H9 (cell line): ENCODE measurements at regions not wholly inside any gene's neighbourhood (a gene's known extent, or its start where the extent isn't known, plus 50 kb on each side); places are given as distances from the start of the nearest gene placed in this dataset.

Source experiments
- DNase-seq: peaks from one replicate; pipeline ENCODE4 v3.0.0-alpha.2; 2017
- H2AFZ ChIP-seq: one replicate; pipeline ENCODE4 v1.6.1; 2013; ENCODE audit warnings: mild to moderate bottlenecking, low read length, control low read depth, moderate library complexity
- H2AK5ac ChIP-seq: 2 replicates; pipeline ENCODE4 v1.6.1; 2013; ENCODE audit warnings: low read length, control low read depth, mixed read lengths; ENCODE audit not compliant: insufficient read length
- H2BK120ac ChIP-seq: one replicate; pipeline ENCODE4 v1.6.1; 2013; ENCODE audit warnings: low read depth, mild to moderate bottlenecking, low read length, control low read depth, inconsistent platforms; ENCODE audit not compliant: poor library complexity, severe bottlenecking
- H2BK12ac ChIP-seq: 2 replicates; pipeline ENCODE4 v1.6.1; 2013; ENCODE audit warnings: low read length, control low read depth, mixed read lengths, low read depth; ENCODE audit not compliant: insufficient read length
- H2BK15ac ChIP-seq: 2 replicates; pipeline ENCODE4 v1.6.1; 2013; ENCODE audit warnings: low read depth, low read length, control low read depth
- H2BK20ac ChIP-seq: one replicate; pipeline ENCODE4 v1.6.1; 2013; ENCODE audit warnings: low read depth, mild to moderate bottlenecking, low read length, control low read depth, inconsistent platforms; ENCODE audit not compliant: poor library complexity, severe bottlenecking
- H2BK5ac ChIP-seq: 2 replicates; pipeline ENCODE4 v1.6.1; 2013; ENCODE audit warnings: low read length, control low read depth, mixed read lengths; ENCODE audit not compliant: insufficient read length
- H3K14ac ChIP-seq: 2 replicates; pipeline ENCODE4 v1.6.1; 2013; ENCODE audit warnings: low read length, control low read depth; ENCODE audit not compliant: insufficient read depth
- H3K18ac ChIP-seq: 2 replicates; pipeline ENCODE4 v1.6.1; 2013; ENCODE audit warnings: low read depth, mild to moderate bottlenecking, mixed read lengths, low read length, control low read depth; ENCODE audit not compliant: insufficient read length
- H3K23ac ChIP-seq: 2 replicates; pipeline ENCODE4 v1.6.1; 2013; ENCODE audit warnings: low read length, control low read depth, mixed read lengths, low read depth; ENCODE audit not compliant: insufficient read length
- H3K23me2 ChIP-seq: 2 replicates; pipeline ENCODE4 v1.6.1; 2013; ENCODE audit warnings: low read depth, mild to moderate bottlenecking, mixed read lengths, low read length, control low read depth; ENCODE audit not compliant: insufficient read length, poor library complexity, severe bottlenecking
- H3K27ac ChIP-seq: 2 replicates; pipeline ENCODE4 v1.5.1; 2013; ENCODE audit warnings: low read length, control low read depth, mixed read lengths, low read depth; ENCODE audit not compliant: insufficient read length
- H3K27me3 ChIP-seq: 2 replicates; pipeline ENCODE4 v1.6.1; 2013; ENCODE audit warnings: low read length, control low read depth, inconsistent platforms; ENCODE audit not compliant: insufficient read depth
- H3K4ac ChIP-seq: 2 replicates; pipeline ENCODE4 v1.6.1; 2013; ENCODE audit warnings: low read depth, mild to moderate bottlenecking, control low read depth, inconsistent platforms, low read length, moderate library complexity
- H3K4me1 ChIP-seq: 2 replicates; pipeline ENCODE4 v1.6.1; 2013; ENCODE audit warnings: low read length, control low read depth, inconsistent platforms; ENCODE audit not compliant: insufficient read depth
- H3K4me2 ChIP-seq: 2 replicates; pipeline ENCODE4 v1.6.1; 2013; ENCODE audit warnings: low read length, control low read depth, mixed read lengths; ENCODE audit not compliant: insufficient read length, insufficient read depth
- H3K56ac ChIP-seq: 2 replicates; pipeline ENCODE4 v1.6.1; 2013; ENCODE audit warnings: low read depth, mild to moderate bottlenecking, mixed read lengths, low read length, control low read depth; ENCODE audit not compliant: insufficient read length
- H3K79me1 ChIP-seq: 2 replicates; pipeline ENCODE4 v1.6.1; 2013; ENCODE audit warnings: low read depth, mild to moderate bottlenecking, moderate library complexity, low read length, control low read depth, inconsistent platforms; ENCODE audit not compliant: insufficient read depth, poor library complexity, severe bottlenecking
- H3K79me2 ChIP-seq: 2 replicates; pipeline ENCODE4 v1.6.1; 2013; ENCODE audit warnings: low read length, control low read depth, inconsistent platforms; ENCODE audit not compliant: insufficient read depth
- H3K9ac ChIP-seq: 2 replicates; pipeline ENCODE4 v1.6.1; 2013; ENCODE audit warnings: low read length, control low read depth, mixed read lengths; ENCODE audit not compliant: insufficient read length; ENCODE audit errors: extremely low read depth
- H3K9me3 ChIP-seq: one replicate; pipeline ENCODE4 v1.6.1; 2013; ENCODE audit warnings: low read depth, low read length, inconsistent platforms; ENCODE audit not compliant: control insufficient read depth
- H3T11ph ChIP-seq: one replicate; pipeline ENCODE4 v1.6.1; 2013; ENCODE audit warnings: mild to moderate bottlenecking, low read length, control low read depth, inconsistent platforms
- H4K20me1 ChIP-seq: one replicate; pipeline ENCODE4 v1.6.1; 2013; ENCODE audit not compliant: control insufficient read depth, insufficient read length, insufficient read depth
- H4K5ac ChIP-seq: 2 replicates; pipeline ENCODE4 v1.6.1; 2013; ENCODE audit warnings: low read depth, mild to moderate bottlenecking, mixed read lengths, low read length, control low read depth; ENCODE audit not compliant: insufficient read length
- H4K8ac ChIP-seq: replicated peaks from 2 replicates; pipeline ENCODE4 v1.6.1; 2013; ENCODE audit warnings: low read length, control low read depth, mixed read lengths, low read depth; ENCODE audit not compliant: insufficient read length
- H4K91ac ChIP-seq: 2 replicates; pipeline ENCODE4 v1.6.1; 2013; ENCODE audit warnings: low read depth, mild to moderate bottlenecking, moderate library complexity, mixed read lengths, low read length, control low read depth; ENCODE audit not compliant: insufficient read length
- H3K27ac Mint-ChIP-seq, 3 experiments: 2 replicates in 2 of 3; 3 replicates in 1 of 3; pipeline ENCODE4 v1.8.0; 2020 to 2021; ENCODE audit warnings: mixed read lengths in 3 of 3, mild to moderate bottlenecking in 1 of 3, moderate library complexity in 1 of 3
- H3K27me3 Mint-ChIP-seq: 2 replicates; pipeline ENCODE4 v1.8.0; 2021; ENCODE audit warnings: low read depth, mild to moderate bottlenecking, moderate library complexity, mixed read lengths
- H3K36me3 Mint-ChIP-seq, 3 experiments: 2 replicates in 2 of 3; 3 replicates in 1 of 3; pipeline ENCODE4 v1.8.0; 2020 to 2021; ENCODE audit warnings: low read depth in 3 of 3, mixed read lengths in 3 of 3; ENCODE audit not compliant: insufficient read depth in 1 of 3
- H3K4me1 Mint-ChIP-seq, 2 experiments: 2 replicates each; pipeline ENCODE4 v1.8.0; 2020; ENCODE audit warnings: mixed read lengths in 2 of 2
- H3K4me3 Mint-ChIP-seq, 2 experiments: 2 replicates in 1 of 2; 3 replicates in 1 of 2; pipeline ENCODE4 v1.8.0; 2020 to 2021; ENCODE audit warnings: mild to moderate bottlenecking in 2 of 2, mixed read lengths in 2 of 2, moderate library complexity in 1 of 2
- H3K9me3 Mint-ChIP-seq, 2 experiments: 2 replicates in 1 of 2; 3 replicates in 1 of 2; pipeline ENCODE4 v1.8.0; 2020; ENCODE audit warnings: mild to moderate bottlenecking in 2 of 2, mixed read lengths in 2 of 2, moderate library complexity in 1 of 2
- WGBS: extraction: QIAGEN DNeasy Blood & Tissue Kit; methylation state at CpG from one replicate; pipeline ENCODE4 v1.1.7; 2013; ENCODE audit warnings: missing lambda C conversion rate, low lambda C conversion rate, mixed read lengths; ENCODE audit not compliant: insufficient read length; ENCODE audit errors: extremely low coverage; 5-methylcytosine and 5-hydroxymethylcytosine counted together
- TF ChIP-seq, protein P1 (sequence below): fragments of 200-600 bp; sonication (generic); conservative IDR thresholded peaks from 3 replicates; pipeline ENCODE4 v1.8.0; 2021; ENCODE audit warnings: antibody characterized with exemption, mild to moderate bottlenecking

DNA sequence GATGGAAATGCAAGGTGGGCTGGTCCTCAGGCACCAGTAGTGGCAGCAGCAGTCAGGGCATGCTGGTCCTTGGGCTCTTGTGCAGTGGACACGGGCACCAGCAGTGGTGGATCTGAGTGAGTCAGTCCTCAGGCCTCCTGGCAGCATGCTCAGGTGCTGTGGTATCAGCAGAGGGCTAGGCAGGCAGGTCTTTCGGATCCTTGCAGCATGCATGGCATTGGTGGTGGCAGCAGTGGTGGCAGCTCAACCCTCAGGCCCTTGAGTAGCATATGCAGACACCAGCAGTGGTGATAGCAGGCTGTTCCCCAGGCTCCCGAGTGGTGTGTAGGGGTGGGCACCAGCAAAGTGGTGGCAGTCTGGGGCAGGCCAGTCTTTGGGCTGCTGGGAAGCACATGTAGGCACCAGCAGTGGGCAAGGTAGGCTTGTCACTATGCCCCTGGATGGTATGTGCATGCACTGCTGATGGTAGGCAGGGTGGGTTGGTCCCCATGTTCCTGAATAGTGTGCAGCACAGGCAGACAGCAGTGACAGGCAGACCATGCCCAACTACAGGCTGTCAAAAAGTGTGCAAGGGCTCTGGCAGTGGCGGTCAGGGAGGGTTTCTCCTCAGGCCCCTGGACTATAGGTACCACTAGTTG lies 606.0 kb downstream of the ADCYAP1 start:
- no CpG with 5 or more reads among the region's 4 CpGs for WGBS
- H3K9ac ChIP-seq = no peak overlapping the region
- no peak overlapping the region for H3K56ac ChIP-seq
- no peak overlapping the region for H4K91ac ChIP-seq
- no peak overlapping the region for H3K27ac ChIP-seq
- DNase-seq = no peak
- H3K23ac ChIP-seq = no peak overlapping the region
- H3K18ac ChIP-seq = no peak overlapping the region
- TF ChIP-seq, protein P1, sequence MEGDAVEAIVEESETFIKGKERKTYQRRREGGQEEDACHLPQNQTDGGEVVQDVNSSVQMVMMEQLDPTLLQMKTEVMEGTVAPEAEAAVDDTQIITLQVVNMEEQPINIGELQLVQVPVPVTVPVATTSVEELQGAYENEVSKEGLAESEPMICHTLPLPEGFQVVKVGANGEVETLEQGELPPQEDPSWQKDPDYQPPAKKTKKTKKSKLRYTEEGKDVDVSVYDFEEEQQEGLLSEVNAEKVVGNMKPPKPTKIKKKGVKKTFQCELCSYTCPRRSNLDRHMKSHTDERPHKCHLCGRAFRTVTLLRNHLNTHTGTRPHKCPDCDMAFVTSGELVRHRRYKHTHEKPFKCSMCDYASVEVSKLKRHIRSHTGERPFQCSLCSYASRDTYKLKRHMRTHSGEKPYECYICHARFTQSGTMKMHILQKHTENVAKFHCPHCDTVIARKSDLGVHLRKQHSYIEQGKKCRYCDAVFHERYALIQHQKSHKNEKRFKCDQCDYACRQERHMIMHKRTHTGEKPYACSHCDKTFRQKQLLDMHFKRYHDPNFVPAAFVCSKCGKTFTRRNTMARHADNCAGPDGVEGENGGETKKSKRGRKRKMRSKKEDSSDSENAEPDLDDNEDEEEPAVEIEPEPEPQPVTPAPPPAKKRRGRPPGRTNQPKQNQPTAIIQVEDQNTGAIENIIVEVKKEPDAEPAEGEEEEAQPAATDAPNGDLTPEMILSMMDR = no peak
- Mint-ChIP-seq H3K27me3 (no peaks in the 10 kb centered on the region), H3K4me1 (peaks cover 17 to 20% of the 10 kb centered on the region in 2 experiments), H3K27ac (no peak overlapping the region), H3K36me3 (no peaks in the 10 kb centered on the region), H3K9me3 (no peaks in the 10 kb centered on the region), H3K4me3 (no peak overlapping the region)
- no peak overlapping the region for H3K14ac ChIP-seq
- H3K9me3 ChIP-seq = no peaks in the 10 kb centered on the region
- no peak overlapping the region for H3K4ac ChIP-seq
- H3T11ph ChIP-seq = no peak overlapping the region
- no peak overlapping the region for H2BK12ac ChIP-seq
- no peak overlapping the region for H2BK20ac ChIP-seq
- no peaks in the 10 kb centered on the region for H3K79me1 ChIP-seq
- no peak overlapping the region for H3K4me2 ChIP-seq
- H2BK5ac ChIP-seq = no peak overlapping the region
- no peaks in the 10 kb centered on the region for H3K79me2 ChIP-seq
- no peak overlapping the region for H2BK120ac ChIP-seq
- H2AK5ac ChIP-seq = no peak overlapping the region
- H4K5ac ChIP-seq = no peak overlapping the region
- H3K23me2 ChIP-seq = no peaks in the 10 kb centered on the region
- no peak overlapping the region for H2BK15ac ChIP-seq
- no peaks in the 10 kb centered on the region for H3K27me3 ChIP-seq
- H4K8ac ChIP-seq = no peak overlapping the region
- H2AFZ ChIP-seq = no peak overlapping the region
- H3K4me1 ChIP-seq = peaks cover 2% of the 10 kb centered on the region; the same call in 1 of the 2 replicates
- no peaks in the 10 kb centered on the region for H4K20me1 ChIP-seq
